Activated B cell treated with CpG ODN at 0.5 μM for 24 hours (primary cell): ENCODE measurements at regions not wholly inside any gene's neighbourhood (a gene's known extent, or its start where the extent isn't known, plus 50 kb on each side); places are given as distances from the start of the nearest gene placed in this dataset.

Experiments used
- ATAC-seq: fragments of 200-7000 bp; cut with Tn5 transposase; one replicate; pipeline ENCODE4 v1.10.0; 2021; ENCODE audit warnings: low read depth, mild to moderate bottlenecking, moderate library complexity
- CTCF ChIA-PET: fragments of 350-600 bp; sonication (Branson Sonifier 250); formaldehyde crosslinking; loops from one replicate; lab custom pipeline; 2021; ENCODE audit warnings: antibody characterized with exemption; lab: Charles Lee
- POLR2A ChIA-PET: fragments of 350-600 bp; sonication (Branson Sonifier 250); formaldehyde crosslinking; loops from one replicate; lab custom pipeline; 2021; ENCODE audit warnings: antibody characterized with exemption; lab: Charles Lee
- DNase-seq: peaks from one replicate; pipeline ENCODE4 v3.0.0; 2022
- H3K27ac Mint-ChIP-seq: one replicate; pipeline ENCODE4 v1.8.0; 2020; ENCODE audit warnings: mixed read lengths
- H3K27me3 Mint-ChIP-seq: one replicate; pipeline ENCODE4 v1.8.0; 2021; ENCODE audit warnings: mixed read lengths
- H3K36me3 Mint-ChIP-seq: one replicate; pipeline ENCODE4 v1.8.0; 2021; ENCODE audit warnings: low read depth, mixed read lengths
- H3K4me1 Mint-ChIP-seq: one replicate; pipeline ENCODE4 v1.8.0; 2021; ENCODE audit warnings: mixed read lengths
- H3K4me3 Mint-ChIP-seq: one replicate; pipeline ENCODE4 v1.8.0; 2020; ENCODE audit warnings: mild to moderate bottlenecking, mixed read lengths
- H3K9me3 Mint-ChIP-seq: one replicate; pipeline ENCODE4 v1.8.0; 2020; ENCODE audit warnings: mixed read lengths
- CTCF ChIP-seq: fragments of 200-600 bp; IDR thresholded peaks from one replicate; pipeline ENCODE4 v1.8.0; 2022; ENCODE audit warnings: antibody characterized with exemption, mild to moderate bottlenecking
- intact Hi-C: fragments of 100-400 bp; cut with micrococcal nuclease; formaldehyde crosslinking; loops from one replicate; pipeline ENCODE4 v1.15.1; 2024

- Mint-ChIP-seq H3K27me3 (no peaks in the 10 kb centered on the region), H3K9me3 (peaks cover 3% of the 10 kb centered on the region), H3K4me3 (no peak overlapping the region), H3K27ac (no peak overlapping the region), H3K36me3 (no peaks in the 10 kb centered on the region), H3K4me1 (no peaks in the 10 kb centered on the region)
- TF ChIP-seq CTCF: no peak
- ChIA-PET POLR2A (no interaction called here), CTCF (no interaction called here)
- DNase-seq: no peak
- intact Hi-C loops: no loop called here
- no peak for ATAC-seq
Observed at GRCh38 chr3:163821841-163822240, 1256.5 kb downstream of the SI start.

- no peaks in the 10 kb centered on the region for H3K36me3 Mint-ChIP-seq
- ChIA-PET CTCF (no interaction called here), POLR2A (no interaction called here)
- intact Hi-C loops: no loop called here
- TF ChIP-seq CTCF: no peak
- no peak for ATAC-seq
- H3K27ac Mint-ChIP-seq: no peak overlapping the region
- no peaks in the 10 kb centered on the region for H3K27me3 Mint-ChIP-seq
- peaks cover 8% of the 10 kb centered on the region for H3K9me3 Mint-ChIP-seq
- H3K4me3 Mint-ChIP-seq: no peak overlapping the region
- no peak for DNase-seq
- H3K4me1 Mint-ChIP-seq: no peaks in the 10 kb centered on the region
Observed at GRCh38 chr3:163817015-163817414, 1261.3 kb downstream of the SI start.

DNA sequence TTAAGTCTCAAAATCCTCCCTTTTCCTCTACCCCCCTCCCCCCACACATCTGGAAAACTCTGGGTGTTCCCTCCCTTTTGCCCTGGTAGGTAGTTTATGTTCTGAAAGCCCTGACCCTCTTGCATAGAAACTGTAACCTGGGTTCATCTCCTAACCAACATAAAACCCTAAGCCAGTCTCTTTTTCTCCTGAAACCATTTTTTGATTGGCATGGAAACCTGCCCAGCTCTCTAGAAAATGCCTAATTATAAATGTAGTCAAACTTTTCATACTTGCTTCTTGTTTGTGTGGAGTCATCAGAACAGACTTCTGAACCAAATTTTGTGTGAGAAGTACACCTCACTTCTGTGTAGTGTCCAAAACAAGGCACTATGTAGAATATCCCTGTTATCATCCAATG, 1264.4 kb downstream of the SI start:
- Mint-ChIP-seq H3K4me1 (no peaks in the 10 kb centered on the region), H3K9me3 (peaks cover 11% of the 10 kb centered on the region), H3K4me3 (no peak overlapping the region), H3K36me3 (no peaks in the 10 kb centered on the region), H3K27me3 (no peaks in the 10 kb centered on the region), H3K27ac (no peak overlapping the region)
- intact Hi-C loops: no loop called here
- DNase-seq: no peak
- CTCF ChIA-PET: no interaction called here
- no peak for TF ChIP-seq CTCF
- POLR2A ChIA-PET: no interaction called here
- no peak for ATAC-seq

- no peak for TF ChIP-seq CTCF
- H3K4me1 Mint-ChIP-seq: no peaks in the 10 kb centered on the region
- POLR2A ChIA-PET: no interaction called here
- ATAC-seq: no peak
- no peaks in the 10 kb centered on the region for H3K27me3 Mint-ChIP-seq
- no peak overlapping the region for H3K27ac Mint-ChIP-seq
- no peak overlapping the region for H3K4me3 Mint-ChIP-seq
- no peaks in the 10 kb centered on the region for H3K36me3 Mint-ChIP-seq
- no peak for DNase-seq
- CTCF ChIA-PET: no interaction called here
- intact Hi-C loops: no loop called here
- H3K9me3 Mint-ChIP-seq: peaks cover 9% of the 10 kb centered on the region
Observed at GRCh38 chr3:163812006-163812405, 1266.3 kb downstream of the SI start.

GRCh38 chr3:163809540-163809993, 1268.7 kb downstream of the SI start:
- Mint-ChIP-seq H3K36me3 (no peaks in the 10 kb centered on the region), H3K27me3 (no peaks in the 10 kb centered on the region), H3K9me3 (peaks cover 8% of the 10 kb centered on the region), H3K4me1 (no peaks in the 10 kb centered on the region), H3K4me3 (no peak overlapping the region), H3K27ac (no peak overlapping the region)
- ChIA-PET POLR2A (no interaction called here), CTCF (no interaction called here)
- intact Hi-C loops: no loop called here
- TF ChIP-seq CTCF: no peak
- DNase-seq: no peak
- ATAC-seq: no peak
